Skeletal muscle satellite cell (primary cell): ENCODE measurements at regions not wholly inside any gene's neighbourhood (a gene's known extent, or its start where the extent isn't known, plus 50 kb on each side); places are given as distances from the start of the nearest gene placed in this dataset.
"Not testable (repeated sequence)": the region's sequence is repeated elsewhere in the genome, so short reads cannot be mapped to it uniquely, and the experiment has no call there.

Source experiments
- H3K27me3 ChIP-seq: 2 replicates; pipeline ENCODE4 v1.7.0; 2013; ENCODE audit warnings: low read length; ENCODE audit not compliant: control insufficient read depth, insufficient read depth
- H3K36me3 ChIP-seq: 2 replicates; pipeline ENCODE4 v1.7.0; 2013; ENCODE audit warnings: mild to moderate bottlenecking, control low read depth, low read length; ENCODE audit not compliant: insufficient read depth
- H3K4me1 ChIP-seq: 2 replicates; pipeline ENCODE4 v1.7.0; 2013; ENCODE audit warnings: low read length; ENCODE audit not compliant: control insufficient read depth, insufficient read depth
- H3K4me2 ChIP-seq: 2 replicates; pipeline ENCODE4 v1.7.0; 2013; ENCODE audit warnings: mild to moderate bottlenecking, low read length
- H3K4me3 ChIP-seq: 2 replicates; pipeline ENCODE4 v1.7.0; 2013; ENCODE audit warnings: low read length
- H3K9ac ChIP-seq: 2 replicates; pipeline ENCODE4 v1.7.0; 2013; ENCODE audit warnings: mild to moderate bottlenecking, low read depth, low read length, moderate library complexity
- H3K9me3 ChIP-seq: replicated peaks from 2 replicates; pipeline ENCODE4 v1.7.0; 2013; ENCODE audit warnings: mild to moderate bottlenecking, control low read depth, low read length

DNA sequence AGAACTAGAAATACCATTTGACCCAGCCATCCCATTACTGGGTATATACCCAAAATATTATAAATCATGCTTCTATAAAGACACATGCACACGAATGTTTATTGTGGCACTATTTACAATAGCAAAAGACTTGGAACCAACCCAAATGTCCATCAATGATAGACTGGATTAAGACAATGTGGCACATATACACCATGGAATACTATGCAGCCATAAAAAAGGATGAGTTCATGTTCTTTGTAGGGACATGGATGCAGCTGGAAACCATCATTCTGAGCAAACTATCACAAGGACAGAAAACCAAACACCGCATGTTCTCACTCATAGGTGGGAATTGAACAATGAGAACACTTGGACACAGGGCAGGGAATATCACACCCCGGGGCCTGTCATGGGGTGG, 110.8 kb downstream of the PJA1 start:
- H3K4me2 ChIP-seq, H3K36me3 ChIP-seq, H3K9me3 ChIP-seq, H3K9ac ChIP-seq, H3K4me1 ChIP-seq, H3K4me3 ChIP-seq, H3K27me3 ChIP-seq: not testable (repeated sequence)

DNA sequence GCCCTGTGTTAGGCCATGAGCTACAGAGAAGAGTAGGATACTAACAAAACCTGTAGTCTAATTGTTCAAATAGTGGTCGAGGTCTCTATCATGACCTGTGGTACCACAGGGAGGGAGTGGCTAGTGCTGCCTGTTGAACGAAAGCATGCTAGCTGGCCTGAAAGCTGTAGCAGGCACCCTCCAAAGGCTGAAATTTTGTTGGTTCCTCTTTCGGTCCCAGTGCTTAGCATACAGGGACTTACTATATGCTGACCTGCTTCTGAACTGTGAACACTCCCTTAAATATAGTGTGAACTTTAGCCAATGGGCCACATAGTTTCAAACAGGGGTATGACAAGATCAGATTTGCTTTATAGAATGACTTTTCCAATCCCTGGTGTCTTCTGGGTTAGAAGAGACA, 113.4 kb downstream of the PJA1 start:
- Histone ChIP-seq H3K27me3 (peaks cover 14% of the 10 kb centered on the region), H3K4me2 (no peak overlapping the region), H3K4me1 (no peaks in the 10 kb centered on the region), H3K36me3 (no peaks in the 10 kb centered on the region), H3K4me3 (no peak overlapping the region), H3K9me3 (no peaks in the 10 kb centered on the region), H3K9ac (no peak overlapping the region)

DNA sequence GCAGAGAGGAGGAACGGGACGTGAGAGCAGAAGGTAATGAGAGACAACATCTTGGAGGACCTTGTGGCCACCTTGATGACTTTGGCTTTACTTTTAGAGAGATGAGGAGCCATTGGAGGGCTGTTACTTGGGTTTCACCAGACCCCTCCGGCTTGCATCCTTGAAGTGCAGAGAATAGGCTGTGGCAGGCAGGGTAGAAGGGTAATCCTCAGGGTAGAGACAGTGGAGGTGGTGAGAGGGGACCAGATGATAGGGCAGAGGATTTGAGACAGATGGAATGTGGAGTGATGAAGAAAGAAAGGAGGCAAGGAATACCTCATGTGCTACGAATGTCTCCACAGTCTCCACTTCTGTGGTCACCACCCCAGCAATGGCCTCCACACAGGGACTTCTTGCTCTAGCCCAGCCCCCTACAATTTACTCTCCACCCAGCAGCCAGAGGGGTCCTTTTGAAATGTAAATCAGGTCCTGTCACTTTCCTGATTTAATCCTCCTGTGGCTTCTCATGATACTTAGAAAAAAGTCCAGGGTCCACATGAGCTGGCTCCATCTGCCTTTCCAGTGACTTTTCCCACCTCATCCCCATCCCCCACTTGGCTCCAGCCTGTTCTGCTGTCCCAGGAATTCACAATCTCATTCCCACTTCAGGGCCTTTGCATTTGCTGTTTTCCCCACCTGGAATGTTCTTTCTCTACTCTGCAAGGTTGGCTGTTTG, 115.0 kb downstream of the PJA1 start:
- no peaks in the 10 kb centered on the region for H3K36me3 ChIP-seq
- H3K27me3 ChIP-seq, result peaks cover 14% of the 10 kb centered on the region
- H3K4me3 ChIP-seq, result no peak overlapping the region
- H3K4me2 ChIP-seq, result no peak overlapping the region
- no peak overlapping the region for H3K9ac ChIP-seq
- H3K4me1 ChIP-seq, result no peaks in the 10 kb centered on the region
- H3K9me3 ChIP-seq, result no peaks in the 10 kb centered on the region

DNA sequence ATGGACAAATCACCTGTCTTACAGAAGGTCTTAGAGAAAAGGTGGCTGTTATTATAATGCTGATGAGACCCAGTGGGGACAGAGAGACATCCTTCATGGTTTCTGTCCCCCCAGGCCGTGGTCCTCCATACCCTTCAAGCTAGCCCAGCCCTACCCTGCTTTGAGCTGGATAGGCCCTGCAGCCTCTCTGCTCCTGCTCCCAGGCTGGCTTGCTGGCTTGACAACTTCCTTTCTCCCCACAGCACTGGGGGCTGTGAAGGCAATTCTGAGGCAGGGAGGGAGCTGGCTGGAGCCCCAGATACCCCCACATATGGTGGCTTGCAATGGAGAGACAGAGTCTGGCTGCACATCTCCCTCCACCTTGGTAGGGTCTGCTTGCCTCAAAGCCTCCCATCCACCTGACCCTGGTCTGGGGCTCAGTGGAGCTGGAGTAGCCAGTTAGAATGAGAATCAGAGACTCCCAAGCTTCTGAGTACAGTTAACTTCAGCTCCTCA, 118.2 kb downstream of the PJA1 start:
- Histone ChIP-seq H3K9me3 (no peaks in the 10 kb centered on the region), H3K4me1 (no peaks in the 10 kb centered on the region)

DNA sequence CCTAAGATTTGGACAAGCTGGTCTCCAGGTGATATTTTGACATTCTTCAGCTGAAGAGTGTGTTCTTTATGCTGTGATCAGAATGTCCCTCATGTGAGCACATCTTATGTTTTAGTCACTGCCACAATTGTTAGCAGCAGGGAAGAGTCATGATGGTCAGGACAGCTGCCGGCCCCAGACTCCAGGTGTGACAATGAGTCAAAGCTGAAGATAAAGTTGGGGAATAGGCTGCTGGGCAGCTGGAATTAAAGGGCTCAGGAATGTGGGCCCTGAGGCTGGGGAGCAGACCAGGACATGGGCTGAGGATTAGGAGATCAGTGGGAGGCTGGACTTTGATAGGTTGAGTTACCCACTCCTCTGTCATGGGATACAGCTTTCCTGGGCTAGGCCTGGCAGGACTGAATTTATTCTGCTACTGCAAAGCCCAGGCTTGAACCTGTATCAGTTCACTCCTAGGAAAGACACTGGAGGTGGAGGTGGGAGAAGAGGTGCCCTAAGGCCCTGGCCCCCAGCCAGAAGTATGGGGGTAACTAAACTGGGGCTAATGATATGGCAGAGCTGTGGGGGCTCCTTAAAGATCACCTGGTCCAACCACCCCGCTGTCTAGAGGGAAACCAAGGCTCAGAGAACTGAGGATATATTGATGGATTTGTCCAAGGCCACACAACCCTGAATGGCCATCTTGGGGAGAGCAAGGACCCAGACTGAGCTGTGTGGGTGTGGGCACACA, 119.5 kb downstream of the PJA1 start:
- H3K4me3 ChIP-seq, result no peak overlapping the region
- H3K27me3 ChIP-seq, result peaks cover 14% of the 10 kb centered on the region
- no peak overlapping the region for H3K4me2 ChIP-seq
- H3K4me1 ChIP-seq, result no peaks in the 10 kb centered on the region
- H3K36me3 ChIP-seq, result no peaks in the 10 kb centered on the region
- no peak overlapping the region for H3K9ac ChIP-seq
- H3K9me3 ChIP-seq, result no peaks in the 10 kb centered on the region

More for the DNA sequence above, 118.2 kb downstream of the PJA1 start:
- no peaks in the 10 kb centered on the region for H3K36me3 ChIP-seq
- no peak overlapping the region for H3K4me3 ChIP-seq
- H3K9ac ChIP-seq, result no peak overlapping the region
- peaks cover 14% of the 10 kb centered on the region for H3K27me3 ChIP-seq
- no peak overlapping the region for H3K4me2 ChIP-seq

DNA sequence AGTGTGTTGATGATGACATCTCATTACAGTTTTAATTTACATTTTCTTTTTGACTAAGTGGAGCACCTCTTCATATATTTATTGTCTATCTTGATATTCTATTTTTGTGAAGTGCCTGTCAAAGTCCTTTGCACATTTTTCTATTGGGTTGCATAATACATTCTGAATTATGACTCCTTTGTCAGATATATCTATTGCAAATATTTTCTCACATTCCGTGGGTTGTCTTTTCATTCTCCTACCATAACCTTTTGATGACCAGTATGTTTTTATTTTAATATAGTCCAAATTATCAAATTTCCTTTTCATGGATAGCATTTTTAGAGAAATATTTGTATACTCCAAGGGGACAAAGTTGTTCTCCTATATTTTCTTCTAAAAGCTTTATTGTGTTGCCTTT, 126.4 kb downstream of the PJA1 start:
- no peak overlapping the region for H3K4me3 ChIP-seq
- H3K4me2 ChIP-seq, result no peak overlapping the region
- H3K4me1 ChIP-seq, result no peaks in the 10 kb centered on the region
- H3K27me3 ChIP-seq, result peaks cover 4% of the 10 kb centered on the region
- no peaks in the 10 kb centered on the region for H3K36me3 ChIP-seq
- H3K9me3 ChIP-seq, result no peaks in the 10 kb centered on the region
- H3K9ac ChIP-seq, result no peak overlapping the region

DNA sequence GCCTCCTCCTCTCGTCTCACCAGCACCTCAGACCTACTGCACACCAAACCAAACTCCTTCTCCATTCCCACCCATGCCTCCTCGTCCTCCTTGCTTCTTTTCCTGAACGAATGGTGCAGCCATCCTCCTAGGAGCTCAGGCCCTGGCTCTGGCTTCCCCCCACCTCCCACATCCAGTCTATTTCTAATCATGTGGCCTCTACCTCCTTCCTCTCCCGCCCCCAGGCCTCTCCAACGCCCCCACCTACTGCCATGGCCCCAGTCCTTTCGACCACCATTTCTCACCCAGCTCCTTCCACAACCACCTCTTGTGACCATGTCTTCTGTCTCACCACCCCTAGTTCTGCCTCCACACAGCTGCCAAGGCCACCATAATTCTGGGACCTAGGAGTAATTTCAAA, 127.1 kb downstream of the PJA1 start:
- no peak overlapping the region for H3K4me3 ChIP-seq
- no peaks in the 10 kb centered on the region for H3K4me1 ChIP-seq
- no peak overlapping the region for H3K4me2 ChIP-seq
- H3K36me3 ChIP-seq, result no peaks in the 10 kb centered on the region
- H3K27me3 ChIP-seq, result peaks cover 7% of the 10 kb centered on the region
- H3K9ac ChIP-seq, result no peak overlapping the region
- H3K9me3 ChIP-seq, result no peaks in the 10 kb centered on the region

DNA sequence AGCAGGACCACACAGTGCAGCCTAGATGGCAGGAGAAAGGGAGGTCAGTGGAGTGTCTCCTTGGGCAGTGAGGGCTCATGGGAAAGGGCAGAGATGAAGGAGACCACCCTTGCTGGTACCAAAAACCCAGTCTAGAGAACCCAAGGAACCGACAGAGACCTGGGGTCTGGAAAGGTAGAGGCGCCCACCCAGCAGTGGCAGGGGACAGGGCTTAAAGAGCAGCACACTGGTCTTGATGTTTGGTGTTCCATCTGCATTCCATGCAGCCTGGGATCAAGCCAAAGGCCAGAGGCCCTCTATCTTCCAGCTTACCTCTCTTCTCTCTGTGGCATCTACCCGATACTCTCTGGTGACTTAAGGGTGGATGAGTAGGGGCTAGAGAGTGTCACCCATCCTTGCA, 127.5 kb downstream of the PJA1 start:
- Histone ChIP-seq H3K36me3 (no peaks in the 10 kb centered on the region), H3K4me1 (no peaks in the 10 kb centered on the region), H3K9me3 (no peaks in the 10 kb centered on the region), H3K27me3 (peaks cover 9% of the 10 kb centered on the region), H3K9ac (no peak overlapping the region), H3K4me2 (no peak overlapping the region), H3K4me3 (no peak overlapping the region)

DNA sequence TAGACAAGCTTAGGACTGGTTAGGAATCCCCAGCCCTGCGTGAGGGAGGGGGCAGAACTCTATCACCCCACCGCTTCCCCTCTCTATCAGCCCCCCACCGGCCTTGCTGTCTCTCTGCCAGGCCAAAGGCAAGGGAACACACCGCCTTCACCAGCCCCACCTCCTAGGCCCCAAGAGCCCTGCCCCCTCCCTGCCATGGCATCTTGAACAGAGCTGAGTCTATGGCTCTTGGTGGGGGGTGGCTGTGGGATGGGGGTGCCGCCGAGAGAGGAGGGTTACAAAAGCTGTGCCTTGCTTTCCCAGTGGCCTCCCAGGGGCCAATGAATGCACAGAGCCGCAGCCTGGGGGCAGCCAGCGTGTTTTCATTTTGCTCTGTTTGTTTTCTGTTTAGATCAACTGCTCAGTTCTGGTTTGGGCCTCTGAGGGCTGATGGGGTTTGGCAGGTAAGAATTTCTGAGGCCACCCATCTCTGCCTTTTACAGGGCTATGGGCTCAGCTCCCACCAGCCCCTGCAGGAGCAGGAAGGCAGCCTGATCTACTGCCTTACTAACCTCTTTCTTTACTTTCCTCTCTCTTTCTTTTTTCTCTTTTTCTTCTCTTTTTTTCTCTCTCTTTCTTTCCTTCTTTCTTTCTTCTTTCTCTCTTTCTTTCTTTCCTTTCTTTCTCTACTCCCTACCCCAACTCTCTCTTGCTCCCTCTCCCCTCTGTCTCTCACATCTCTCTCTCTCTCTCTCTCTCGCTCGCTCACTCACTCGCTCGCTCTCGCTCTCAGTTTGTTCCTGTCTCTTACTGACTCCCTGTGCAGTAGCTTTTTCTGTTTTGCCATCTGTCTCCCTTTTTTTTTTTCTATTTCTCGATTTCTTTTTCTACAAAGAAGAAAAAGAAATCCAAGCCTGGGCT, 128.3 kb downstream of the PJA1 start:
- Histone ChIP-seq H3K9me3 (no peaks in the 10 kb centered on the region), H3K4me2 (no peak overlapping the region), H3K36me3 (no peaks in the 10 kb centered on the region), H3K27me3 (peaks cover 9% of the 10 kb centered on the region), H3K4me1 (no peaks in the 10 kb centered on the region), H3K4me3 (no peak overlapping the region), H3K9ac (no peak overlapping the region)

DNA sequence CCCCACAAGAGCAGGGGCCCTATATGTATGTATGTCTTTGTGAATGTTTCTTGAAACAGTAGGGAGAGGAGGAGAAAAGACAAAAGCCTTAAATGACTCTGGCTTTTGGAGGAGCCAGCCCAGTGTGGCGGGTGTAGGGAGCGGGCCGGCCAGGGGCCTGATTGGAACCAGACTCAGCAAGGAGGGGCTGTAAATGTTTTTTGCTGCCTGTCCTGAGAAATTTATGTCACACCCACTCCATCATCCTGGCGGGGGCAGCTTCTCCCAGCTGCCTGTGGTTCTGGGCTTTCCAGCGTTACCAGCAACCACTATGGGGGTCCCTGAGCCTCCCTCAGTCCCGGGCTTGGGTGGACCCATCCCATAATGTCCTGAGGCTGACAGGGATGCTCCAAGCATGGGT, 130.8 kb downstream of the PJA1 start:
- Histone ChIP-seq H3K4me2 (no peak overlapping the region), H3K27me3 (peaks cover 11% of the 10 kb centered on the region), H3K9ac (no peak overlapping the region), H3K4me1 (no peaks in the 10 kb centered on the region), H3K4me3 (no peak overlapping the region), H3K36me3 (no peaks in the 10 kb centered on the region), H3K9me3 (no peaks in the 10 kb centered on the region)

DNA sequence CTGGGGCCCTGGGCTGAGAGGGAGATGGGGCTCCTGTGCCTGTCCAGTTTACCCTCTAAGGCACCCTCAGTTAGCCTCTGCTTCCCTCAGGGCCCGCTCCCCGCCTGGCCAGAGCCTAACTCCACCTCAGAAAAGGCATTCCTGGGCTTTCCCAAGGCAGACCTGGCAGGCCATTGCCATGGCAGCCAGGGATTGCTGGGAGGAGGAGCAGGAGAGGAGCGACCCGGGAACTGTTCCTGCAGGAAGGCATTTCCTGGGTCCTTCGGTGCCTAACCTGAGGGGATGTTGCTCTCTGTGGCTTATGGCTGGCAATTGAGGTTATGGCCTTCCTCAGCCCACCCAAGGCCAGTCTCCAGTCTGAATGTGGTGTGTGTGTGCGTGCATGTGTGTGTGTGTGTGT, 131.3 kb downstream of the PJA1 start:
- Histone ChIP-seq H3K27me3 (peaks cover 16% of the 10 kb centered on the region), H3K4me3 (no peak overlapping the region), H3K4me2 (no peak overlapping the region), H3K9me3 (no peaks in the 10 kb centered on the region), H3K9ac (no peak overlapping the region), H3K4me1 (no peaks in the 10 kb centered on the region), H3K36me3 (no peaks in the 10 kb centered on the region)
